ENCODE measurements at regions not wholly inside any gene's neighbourhood (a gene's known extent, or its start where the extent isn't known, plus 50 kb on each side); places are given as distances from the start of the nearest gene placed in this dataset.

DNA sequence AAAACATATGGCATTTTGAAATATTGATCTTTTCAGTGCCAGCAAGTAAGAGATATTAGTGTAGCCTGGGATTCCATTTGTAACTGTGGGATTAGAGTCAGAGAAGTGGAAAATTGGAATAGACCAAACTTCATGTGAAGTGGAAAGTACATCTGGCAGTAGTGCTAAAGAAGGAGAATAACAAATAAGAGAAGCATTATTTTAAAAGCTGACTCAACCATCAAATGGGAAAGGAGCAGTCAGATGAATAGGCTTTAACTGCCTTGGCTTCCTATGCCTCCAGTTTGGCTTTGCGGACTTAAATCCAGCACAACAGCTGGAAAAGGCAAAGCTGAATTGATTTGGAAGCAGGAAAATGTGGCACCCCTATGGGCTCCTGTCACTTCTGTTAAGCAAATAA lies 623.1 kb downstream of the TSN start:
- TF ChIP-seq EP300 (IDR thresholded peaks at IDR 0.05): no peak
- TF ChIP-seq, protein P1, sequence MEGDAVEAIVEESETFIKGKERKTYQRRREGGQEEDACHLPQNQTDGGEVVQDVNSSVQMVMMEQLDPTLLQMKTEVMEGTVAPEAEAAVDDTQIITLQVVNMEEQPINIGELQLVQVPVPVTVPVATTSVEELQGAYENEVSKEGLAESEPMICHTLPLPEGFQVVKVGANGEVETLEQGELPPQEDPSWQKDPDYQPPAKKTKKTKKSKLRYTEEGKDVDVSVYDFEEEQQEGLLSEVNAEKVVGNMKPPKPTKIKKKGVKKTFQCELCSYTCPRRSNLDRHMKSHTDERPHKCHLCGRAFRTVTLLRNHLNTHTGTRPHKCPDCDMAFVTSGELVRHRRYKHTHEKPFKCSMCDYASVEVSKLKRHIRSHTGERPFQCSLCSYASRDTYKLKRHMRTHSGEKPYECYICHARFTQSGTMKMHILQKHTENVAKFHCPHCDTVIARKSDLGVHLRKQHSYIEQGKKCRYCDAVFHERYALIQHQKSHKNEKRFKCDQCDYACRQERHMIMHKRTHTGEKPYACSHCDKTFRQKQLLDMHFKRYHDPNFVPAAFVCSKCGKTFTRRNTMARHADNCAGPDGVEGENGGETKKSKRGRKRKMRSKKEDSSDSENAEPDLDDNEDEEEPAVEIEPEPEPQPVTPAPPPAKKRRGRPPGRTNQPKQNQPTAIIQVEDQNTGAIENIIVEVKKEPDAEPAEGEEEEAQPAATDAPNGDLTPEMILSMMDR (IDR thresholded peaks at IDR 0.05): no peak
